Prostate gland (tissue), 2 donors: ENCODE measurements at regions not wholly inside any gene's neighbourhood (a gene's known extent, or its start where the extent isn't known, plus 50 kb on each side); places are given as distances from the start of the nearest gene placed in this dataset.

ENCODE experiments used
- CTCF ChIP-seq, 4 experiments: fragments of 200-600 bp in 2 of 4; fragments of 450-650 bp in 2 of 4; sonication (generic) in 2 of 4; IDR thresholded peaks; 1 replicate in 3 of 4; 2 replicates in 1 of 4; pipeline ENCODE4 v1.5.1; 2016 to 2019; ENCODE audit warnings: antibody characterized with exemption in 4 of 4, mild to moderate bottlenecking in 2 of 4, moderate library complexity in 2 of 4
- POLR2AphosphoS5 ChIP-seq: sonication (generic); formaldehyde crosslinking; IDR thresholded peaks from one replicate; pipeline ENCODE4 v1.6.1; 2017; ENCODE audit warnings: antibody characterized with exemption

- TF ChIP-seq CTCF (IDR thresholded peaks at IDR 0.05), result no peak
- no peak for TF ChIP-seq POLR2AphosphoS5
These were observed 156.5 kb upstream of the ARHGAP24 start for GRCh38 chr4:85318415-85318814.
